ENCODE measurements at regions not wholly inside any gene's neighbourhood (a gene's known extent, or its start where the extent isn't known, plus 50 kb on each side); places are given as distances from the start of the nearest gene placed in this dataset.

- no peak for DNase-seq
- intact Hi-C loops (cut with micrococcal nuclease) = no loop called here
These were observed 164.4 kb downstream of the SH2D4B start for GRCh38 chr10:80702143-80702542.

GRCh38 chr10:80705899-80706298, 168.2 kb downstream of the SH2D4B start:
- intact Hi-C loops (cut with micrococcal nuclease) = no loop called here
- H3K9me3 ChIP-seq (replicated peaks) = peaks cover 3% of the 10 kb centered on the region

More at GRCh38 chr10:80702143-80702542, 164.4 kb downstream of the SH2D4B start:
- TF ChIP-seq CTCF (IDR thresholded peaks at IDR 0.05; ENCODE audit: borderline replicate concordance) = no peak
- peaks cover 6% of the 10 kb centered on the region for H3K27me3 ChIP-seq (ENCODE audit: low read depth)
- no peak overlapping the region for H3K27ac ChIP-seq (replicated peaks)
- H3K4me3 ChIP-seq = no peak overlapping the region
- H3K9me3 ChIP-seq (replicated peaks) = peaks cover 3% of the 10 kb centered on the region
- H3K36me3 ChIP-seq = no peaks in the 10 kb centered on the region
- peaks cover 16% of the 10 kb centered on the region for H3K4me1 ChIP-seq

GRCh38 chr10:80708185-80708584, 170.5 kb downstream of the SH2D4B start:
- H3K9me3 ChIP-seq (replicated peaks) = peaks cover 3% of the 10 kb centered on the region
- no peak for DNase-seq
- no peak for TF ChIP-seq CTCF (IDR thresholded peaks at IDR 0.05; ENCODE audit: borderline replicate concordance)
- intact Hi-C loops (cut with micrococcal nuclease) = no loop called here
- no peaks in the 10 kb centered on the region for H3K36me3 ChIP-seq
- H3K4me1 ChIP-seq = no peaks in the 10 kb centered on the region
- no peak overlapping the region for H3K4me3 ChIP-seq
- peaks cover 18% of the 10 kb centered on the region for H3K27me3 ChIP-seq (ENCODE audit: low read depth)
- H3K27ac ChIP-seq (replicated peaks) = no peak overlapping the region

More at GRCh38 chr10:80705899-80706298, 168.2 kb downstream of the SH2D4B start:
- Histone ChIP-seq H3K4me3 (no peak overlapping the region), H3K27ac (replicated peaks) (no peak overlapping the region), H3K4me1 (peaks cover 12% of the 10 kb centered on the region), H3K27me3 (ENCODE audit: low read depth) (peaks cover 6% of the 10 kb centered on the region), H3K36me3 (no peaks in the 10 kb centered on the region)
- DNase-seq = no peak
- TF ChIP-seq CTCF (IDR thresholded peaks at IDR 0.05; ENCODE audit: borderline replicate concordance) = no peak

GRCh38 chr10:80708808-80709207, 171.1 kb downstream of the SH2D4B start:
- no peak for TF ChIP-seq CTCF (IDR thresholded peaks at IDR 0.05; ENCODE audit: borderline replicate concordance)
- no peak for DNase-seq
- intact Hi-C loops (cut with micrococcal nuclease) = no loop called here
- Histone ChIP-seq H3K27me3 (ENCODE audit: low read depth) (peaks cover 25% of the 10 kb centered on the region), H3K36me3 (no peaks in the 10 kb centered on the region), H3K4me1 (no peaks in the 10 kb centered on the region), H3K27ac (replicated peaks) (no peak overlapping the region), H3K9me3 (replicated peaks) (peaks cover 3% of the 10 kb centered on the region), H3K4me3 (no peak overlapping the region)

GRCh38 chr10:80709866-80710265, 172.2 kb downstream of the SH2D4B start:
- Histone ChIP-seq H3K27me3 (ENCODE audit: low read depth) (peaks cover 26% of the 10 kb centered on the region), H3K4me3 (no peak overlapping the region), H3K4me1 (no peaks in the 10 kb centered on the region), H3K36me3 (no peaks in the 10 kb centered on the region), H3K27ac (replicated peaks) (no peak overlapping the region), H3K9me3 (replicated peaks) (peaks cover 3% of the 10 kb centered on the region)
- no peak for TF ChIP-seq CTCF (IDR thresholded peaks at IDR 0.05; ENCODE audit: borderline replicate concordance)
- no peak for DNase-seq
- intact Hi-C loops (cut with micrococcal nuclease) = no loop called here
